ENCODE measurements at regions not wholly inside any gene's neighbourhood (a gene's known extent, or its start where the extent isn't known, plus 50 kb on each side); places are given as distances from the start of the nearest gene placed in this dataset.

- intact Hi-C loops (cut with DNase I) = no loop called here
- TF ChIP-seq CTCF (IDR thresholded peaks at IDR 0.05) (no peak), POLR2A (IDR thresholded peaks at IDR 0.05) (no peak)
- H3K4me3 ChIP-seq = no peak overlapping the region
- WGBS, 4 donors = 62 to 74% (median 65%) methylated on average over 3 of the region's 3 CpGs
- DNase-seq = no peak
- no peaks in the 10 kb centered on the region for H3K9me3 ChIP-seq (replicated peaks in 1 of 3)
- H3K36me3 ChIP-seq (replicated peaks in 1 of 2) = no peaks in the 10 kb centered on the region
- no peaks in the 10 kb centered on the region for H3K27me3 ChIP-seq
- H3K27ac ChIP-seq = no peak overlapping the region
- H3K4me1 ChIP-seq (replicated peaks in 1 of 2) = no peaks in the 10 kb centered on the region
Observed at GRCh38 chr12:86860776-86861175, 604.6 kb upstream of the MGAT4C start.

DNA sequence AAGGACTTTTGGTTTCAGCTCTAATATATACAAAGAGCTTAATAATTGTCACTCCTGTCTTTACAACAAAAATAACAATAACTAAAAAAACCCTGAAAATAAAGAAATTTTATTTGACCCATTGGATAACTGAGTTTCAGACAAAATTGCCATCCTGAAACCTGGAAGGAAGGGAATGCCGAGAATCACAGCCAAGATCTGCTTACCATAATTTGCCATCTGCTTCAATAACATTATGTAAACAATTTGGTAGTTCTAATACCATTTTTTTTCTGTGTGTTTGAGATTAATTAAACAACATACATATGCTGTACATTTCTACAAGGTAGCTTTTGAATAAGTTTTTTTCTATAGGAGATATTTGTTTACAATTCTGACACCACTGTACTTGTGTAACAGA lies 596.3 kb upstream of the MGAT4C start:
- no peak for TF ChIP-seq CTCF (IDR thresholded peaks at IDR 0.05)
- no peak for TF ChIP-seq POLR2A (IDR thresholded peaks at IDR 0.05)
- no peaks in the 10 kb centered on the region for H3K9me3 ChIP-seq (replicated peaks in 1 of 3)
- intact Hi-C loops (cut with DNase I) = no loop called here
- no peaks in the 10 kb centered on the region for H3K4me1 ChIP-seq (replicated peaks in 1 of 2)
- H3K27me3 ChIP-seq = no peaks in the 10 kb centered on the region
- H3K4me3 ChIP-seq = no peak overlapping the region
- no peaks in the 10 kb centered on the region for H3K36me3 ChIP-seq (replicated peaks in 1 of 2)
- WGBS, 4 donors = 79 to 91% (median 86%) methylated on average over 1 of the region's 1 CpG
- no peak for DNase-seq
- H3K27ac ChIP-seq = no peak overlapping the region

DNA sequence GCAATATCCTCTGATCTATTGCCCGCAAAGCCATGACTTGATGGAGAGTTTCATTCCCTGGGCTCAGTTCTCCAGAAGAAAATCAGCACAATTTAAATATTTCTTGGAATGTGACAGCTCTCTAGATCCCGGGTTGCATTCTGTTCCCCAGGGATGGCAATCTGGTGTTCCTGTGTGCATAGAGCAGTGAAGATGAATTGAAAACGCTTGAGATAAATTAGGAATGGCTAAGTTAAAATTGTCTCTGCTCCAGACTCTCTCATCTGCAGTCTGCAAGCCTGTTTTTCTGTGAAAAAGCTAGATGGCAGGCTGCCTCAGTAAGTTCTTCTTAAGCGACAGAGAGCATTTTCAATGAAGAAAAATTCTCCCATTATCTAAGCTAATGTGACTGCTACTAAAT lies 582.5 kb upstream of the MGAT4C start:
- H3K36me3 ChIP-seq (replicated peaks in 1 of 2) = no peaks in the 10 kb centered on the region
- WGBS, 4 donors = 24 to 40% (median 35%) methylated on average over 4 of the region's 4 CpGs
- no peak overlapping the region for H3K4me3 ChIP-seq
- H3K4me1 ChIP-seq (replicated peaks in 1 of 2) = no peaks in the 10 kb centered on the region
- no peak for DNase-seq
- TF ChIP-seq CTCF (IDR thresholded peaks at IDR 0.05) (no peak), POLR2A (IDR thresholded peaks at IDR 0.05) (no peak)
- no peak overlapping the region for H3K27ac ChIP-seq
- H3K9me3 ChIP-seq (replicated peaks in 1 of 3) = no peaks in the 10 kb centered on the region
- no peaks in the 10 kb centered on the region for H3K27me3 ChIP-seq
- intact Hi-C loops (cut with DNase I) = no loop called here

DNA sequence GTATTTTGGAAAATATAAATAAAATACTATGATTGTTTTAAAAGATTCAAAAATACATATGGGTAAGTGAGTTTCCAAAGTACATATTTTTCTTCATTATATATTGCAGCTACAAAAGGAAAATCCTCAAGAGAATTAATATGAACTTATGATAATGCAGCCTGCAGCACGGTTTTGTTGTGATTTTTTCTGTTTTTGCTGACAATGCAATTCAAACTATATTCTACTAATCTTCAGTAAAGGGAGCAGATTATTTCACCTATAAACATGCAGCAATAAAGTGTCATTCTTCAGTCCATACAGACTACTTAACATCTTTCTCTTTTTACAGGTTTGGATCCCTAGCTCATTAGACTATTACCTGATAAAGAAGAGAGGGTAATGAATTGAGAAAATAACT lies 582.1 kb upstream of the MGAT4C start:
- Histone ChIP-seq H3K27ac (no peak overlapping the region), H3K36me3 (replicated peaks in 1 of 2) (no peaks in the 10 kb centered on the region), H3K4me3 (no peak overlapping the region), H3K9me3 (replicated peaks in 1 of 3) (no peaks in the 10 kb centered on the region), H3K27me3 (no peaks in the 10 kb centered on the region), H3K4me1 (replicated peaks in 1 of 2) (no peaks in the 10 kb centered on the region)
- WGBS, 4 donors = 31 to 59% (median 35%) methylated on average over 1 of the region's 1 CpG
- TF ChIP-seq CTCF (IDR thresholded peaks at IDR 0.05) = no peak
- no peak for TF ChIP-seq POLR2A (IDR thresholded peaks at IDR 0.05)
- intact Hi-C loops (cut with DNase I) = no loop called here
- DNase-seq = no peak
